HG02571 (cell line): ENCODE measurements at regions not wholly inside any gene's neighbourhood (a gene's known extent, or its start where the extent isn't known, plus 50 kb on each side); places are given as distances from the start of the nearest gene placed in this dataset.

Experiments
- ATAC-seq: cut with Tn5 transposase; IDR thresholded peaks from one replicate; pipeline ENCODE4 v1.9.1; 2021; ENCODE audit warnings: mild to moderate bottlenecking, moderate library complexity; ENCODE audit not compliant: unreplicated experiment

DNA sequence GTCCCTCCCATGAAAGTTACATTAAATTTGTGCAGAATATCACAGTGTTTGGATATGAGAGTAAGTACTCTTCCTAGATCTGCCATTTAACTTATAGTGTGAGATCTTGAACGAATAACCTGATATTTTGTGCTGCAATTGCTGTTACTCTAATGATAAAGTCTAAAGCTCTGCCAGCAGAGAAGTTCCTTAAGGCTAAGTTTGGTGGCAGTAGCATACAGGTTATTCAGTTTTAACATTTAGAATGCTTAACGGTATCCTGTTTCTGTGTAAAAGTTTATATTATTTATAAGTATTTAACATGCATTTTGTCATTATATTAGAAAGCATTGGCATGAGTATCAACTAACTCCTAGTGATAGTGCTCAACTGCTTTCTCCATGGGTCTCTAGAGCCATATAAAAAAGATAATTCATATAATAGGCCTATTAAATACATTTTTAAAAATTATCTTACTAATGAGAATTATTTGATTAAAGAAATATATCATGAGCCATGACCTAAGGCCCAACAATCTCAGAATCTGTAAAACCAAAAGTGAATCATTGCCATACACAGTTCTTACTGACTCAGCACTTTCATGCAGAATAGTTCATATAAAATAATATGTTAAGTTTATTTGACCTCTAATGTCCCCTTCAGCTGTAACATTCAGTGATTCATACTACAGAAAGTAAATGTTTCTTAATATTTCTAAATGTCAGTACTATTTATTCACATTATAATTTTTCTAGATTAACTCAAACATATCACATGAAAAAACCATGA is 1058.6 kb downstream of the TRHDE start:
- ATAC-seq, result no peak

GRCh38 chr12:73341559-73342247 is 1069.5 kb downstream of the TRHDE start:
- ATAC-seq, result no peak

DNA sequence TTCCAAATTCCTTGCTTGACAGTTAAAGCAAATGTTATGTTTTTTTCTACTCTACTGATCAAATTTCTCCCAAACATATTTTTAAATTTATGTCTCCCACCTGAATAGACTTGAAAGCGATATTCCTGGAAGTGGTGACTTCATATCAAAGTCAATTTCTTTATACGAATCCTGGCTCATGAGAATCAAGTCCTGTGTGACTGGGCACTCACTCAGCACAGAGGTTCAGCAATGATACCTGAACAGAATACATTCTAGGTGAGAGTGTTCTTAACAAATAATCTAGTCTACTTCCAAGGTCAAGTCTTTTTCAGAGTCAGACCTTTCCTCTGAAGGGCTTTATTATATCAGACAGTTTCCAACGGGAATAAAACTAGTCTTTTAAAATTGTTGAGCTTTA is 1070.6 kb downstream of the TRHDE start:
- no peak for ATAC-seq

GRCh38 chr12:73352826-73353225 is 1080.7 kb downstream of the TRHDE start:
- ATAC-seq, result no peak

GRCh38 chr12:73361156-73361863 is 1089.1 kb downstream of the TRHDE start:
- no peak for ATAC-seq

DNA sequence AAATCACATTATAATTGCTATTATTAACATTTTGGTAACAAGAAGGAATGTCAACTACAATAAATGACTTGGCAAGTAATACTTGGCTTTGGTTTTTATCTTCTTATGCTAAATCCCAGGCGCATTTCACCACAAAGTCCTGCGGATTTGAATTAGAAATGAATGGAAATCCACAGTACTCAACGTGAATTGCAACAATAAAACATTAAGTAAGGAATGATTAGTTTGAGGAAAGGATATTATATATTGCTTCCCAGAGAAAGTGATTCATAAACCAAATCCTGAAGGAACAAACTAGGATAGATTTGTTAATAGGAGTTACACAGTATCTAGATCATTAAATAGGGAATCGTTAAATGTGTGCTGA is 1089.7 kb downstream of the TRHDE start:
- ATAC-seq, result no peak

DNA sequence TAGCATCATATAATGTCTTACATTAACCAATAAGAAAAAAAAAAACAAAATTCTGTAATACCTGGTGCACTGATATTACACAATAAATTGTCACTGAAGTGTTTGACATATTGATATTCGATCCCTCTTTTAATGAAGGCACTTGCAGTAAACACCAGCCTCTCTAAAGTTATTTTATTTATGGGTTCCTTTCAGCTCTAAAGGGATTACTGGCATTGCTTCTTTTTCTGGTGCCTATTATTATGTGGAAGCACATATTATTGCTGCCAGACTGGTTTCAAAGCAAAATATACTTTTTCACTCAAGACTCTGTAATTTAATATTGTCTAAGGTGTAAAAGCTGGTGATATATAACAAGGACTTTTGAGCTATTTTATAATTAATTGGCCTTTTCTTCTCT is 1090.5 kb downstream of the TRHDE start:
- no peak for ATAC-seq

- ATAC-seq, result no peak
Measured at GRCh38 chr12:73372856-73373255, 1100.7 kb downstream of the TRHDE start.

DNA sequence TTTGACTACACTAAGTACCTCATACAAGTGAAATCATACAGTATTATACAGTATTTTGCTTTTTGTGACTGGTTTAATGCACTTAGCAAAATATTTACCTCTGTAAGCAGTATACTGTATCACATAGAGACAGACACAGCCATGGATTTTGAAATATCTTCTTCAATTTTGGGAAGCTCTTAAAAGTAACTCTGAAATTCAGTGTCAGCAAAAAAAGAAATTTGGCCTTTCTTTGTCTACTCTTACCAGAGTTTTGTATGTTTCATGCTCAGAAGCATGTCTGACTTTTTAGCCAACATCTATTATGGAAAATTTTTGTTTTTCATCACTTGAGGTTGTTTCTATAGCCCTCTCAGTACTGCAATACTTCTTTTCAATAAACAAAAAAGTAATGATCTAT is 1102.2 kb downstream of the TRHDE start:
- no peak for ATAC-seq

DNA sequence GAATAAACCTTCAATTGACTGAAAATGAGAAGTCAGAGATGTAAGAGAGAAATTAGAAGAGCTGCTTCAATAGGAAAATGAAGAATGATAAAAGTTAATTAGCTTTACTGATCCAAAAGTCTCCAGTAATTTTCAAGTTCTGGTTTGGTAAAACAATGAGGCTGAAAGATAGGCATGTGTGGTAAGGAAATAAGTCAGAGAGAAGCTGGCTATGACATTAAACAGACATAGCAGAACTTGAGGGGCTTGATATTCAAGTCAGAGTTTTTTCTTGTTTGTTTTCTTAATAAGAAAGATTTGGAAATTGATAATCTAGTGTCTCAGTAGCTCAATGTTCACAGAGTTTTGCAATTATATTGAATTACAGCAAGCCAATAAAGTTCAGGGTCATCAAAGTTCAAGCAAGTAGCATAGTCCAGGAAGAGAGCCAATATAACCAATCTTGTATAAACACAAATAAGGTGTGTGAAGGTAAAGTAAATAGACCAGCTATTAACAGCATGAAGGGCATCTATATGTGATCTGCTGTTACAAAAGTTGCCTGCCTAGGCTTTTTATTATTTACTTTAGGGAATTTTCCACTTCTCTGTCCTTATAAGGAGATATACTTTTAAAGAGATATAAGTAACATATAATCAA is 1111.5 kb downstream of the TRHDE start:
- ATAC-seq, result no peak

DNA sequence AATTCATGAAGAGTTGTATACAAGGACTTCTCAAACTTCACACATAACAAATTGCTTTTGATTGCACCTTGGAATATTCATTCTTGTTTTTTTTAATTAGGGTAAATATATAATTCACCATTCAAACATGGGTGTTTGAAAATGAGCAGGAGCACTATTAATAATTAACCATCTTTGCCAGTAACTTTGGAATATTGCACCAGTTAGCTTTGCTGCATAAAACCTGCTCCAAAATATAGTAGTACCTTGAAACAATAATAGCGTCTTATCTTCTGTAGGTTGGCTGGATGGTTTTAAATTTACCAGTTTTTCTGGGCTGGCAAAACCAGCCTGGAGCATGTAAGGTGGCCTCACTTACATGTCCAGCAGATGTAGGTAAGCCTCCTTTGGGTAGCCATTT is 1112.4 kb downstream of the TRHDE start:
- no peak for ATAC-seq

DNA sequence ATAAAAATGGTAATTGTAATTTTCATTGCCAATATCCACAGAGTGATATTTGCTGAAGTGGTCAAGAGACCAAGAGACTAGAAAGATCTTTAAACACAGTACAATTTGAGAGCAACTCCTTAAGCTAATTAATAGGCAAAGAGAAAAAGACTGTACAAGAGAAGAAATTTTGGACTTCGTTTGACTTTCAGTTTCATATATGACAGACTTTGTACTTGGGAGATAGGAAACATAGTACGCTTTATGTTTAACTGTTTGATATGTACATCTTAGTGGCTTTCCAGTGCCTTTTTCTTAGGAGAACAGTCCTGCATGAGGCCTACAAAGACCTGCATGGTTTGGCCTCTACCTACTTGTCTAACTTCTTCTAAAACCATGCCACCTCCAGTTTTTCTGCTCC is 1118.1 kb downstream of the TRHDE start:
- ATAC-seq, result no peak

GRCh38 chr12:73413051-73413450 is 1124.6 kb upstream of the ATXN7L3B start:
- no peak for ATAC-seq

DNA sequence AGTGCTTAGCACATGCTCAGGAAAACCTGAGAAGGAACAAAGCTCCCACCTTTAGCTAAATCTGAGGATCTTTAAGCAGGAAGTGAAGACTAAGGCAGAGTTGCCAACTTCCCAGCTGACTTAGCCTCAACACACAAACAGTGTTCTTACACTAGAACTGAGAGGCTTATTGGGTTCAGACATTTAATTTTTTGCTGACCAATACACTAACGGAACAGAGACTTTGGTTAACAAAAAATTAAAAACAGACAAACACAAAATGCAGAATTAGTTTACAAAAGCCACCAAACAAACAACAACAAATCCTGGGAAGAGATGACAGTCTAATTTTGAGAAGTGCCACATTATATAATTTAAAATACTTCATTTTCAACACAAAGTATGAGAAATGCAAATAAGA is 1123.7 kb upstream of the ATXN7L3B start:
- ATAC-seq, result no peak

DNA sequence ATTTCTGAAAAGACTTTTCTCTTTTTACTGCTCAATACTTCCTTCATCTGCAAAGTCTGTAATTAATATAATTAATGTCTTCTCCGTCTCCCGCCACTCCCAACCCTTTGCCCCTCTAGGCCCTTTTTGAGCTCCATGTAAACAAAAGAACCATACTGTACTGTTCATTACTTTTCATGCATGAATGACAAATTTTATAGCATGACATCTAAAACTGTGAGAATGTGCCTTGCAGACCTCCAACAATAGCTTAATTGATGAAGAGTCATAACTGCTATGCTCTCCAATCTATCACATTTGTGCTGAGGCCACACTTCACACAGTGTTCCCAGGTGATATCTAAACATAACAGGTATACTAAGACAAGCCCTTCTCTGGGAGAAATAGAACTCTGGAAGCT is 1122.7 kb upstream of the ATXN7L3B start:
- ATAC-seq, result no peak

GRCh38 chr12:73418541-73418940 is 1119.1 kb upstream of the ATXN7L3B start:
- ATAC-seq, result no peak

DNA sequence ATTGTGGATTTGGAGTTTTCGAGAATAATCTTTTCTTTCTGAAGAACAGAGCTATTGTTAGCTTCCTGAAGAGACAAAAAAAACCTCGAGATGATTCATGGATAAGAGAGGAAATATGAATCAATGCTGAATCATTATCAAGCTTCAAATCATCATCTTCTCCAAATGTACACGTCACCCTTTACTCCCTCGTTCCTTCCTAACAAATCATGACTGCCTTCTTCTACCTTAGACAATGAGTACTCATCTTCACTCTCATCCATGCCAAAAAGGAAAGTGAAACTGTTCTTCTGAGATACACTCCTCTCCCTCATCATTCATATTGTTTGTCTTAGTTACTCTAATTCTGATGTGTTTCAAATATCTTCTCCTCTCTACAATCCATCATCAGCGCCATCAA is 1115.8 kb upstream of the ATXN7L3B start:
- no peak for ATAC-seq

GRCh38 chr12:73424484-73424883 is 1113.2 kb upstream of the ATXN7L3B start:
- no peak for ATAC-seq

DNA sequence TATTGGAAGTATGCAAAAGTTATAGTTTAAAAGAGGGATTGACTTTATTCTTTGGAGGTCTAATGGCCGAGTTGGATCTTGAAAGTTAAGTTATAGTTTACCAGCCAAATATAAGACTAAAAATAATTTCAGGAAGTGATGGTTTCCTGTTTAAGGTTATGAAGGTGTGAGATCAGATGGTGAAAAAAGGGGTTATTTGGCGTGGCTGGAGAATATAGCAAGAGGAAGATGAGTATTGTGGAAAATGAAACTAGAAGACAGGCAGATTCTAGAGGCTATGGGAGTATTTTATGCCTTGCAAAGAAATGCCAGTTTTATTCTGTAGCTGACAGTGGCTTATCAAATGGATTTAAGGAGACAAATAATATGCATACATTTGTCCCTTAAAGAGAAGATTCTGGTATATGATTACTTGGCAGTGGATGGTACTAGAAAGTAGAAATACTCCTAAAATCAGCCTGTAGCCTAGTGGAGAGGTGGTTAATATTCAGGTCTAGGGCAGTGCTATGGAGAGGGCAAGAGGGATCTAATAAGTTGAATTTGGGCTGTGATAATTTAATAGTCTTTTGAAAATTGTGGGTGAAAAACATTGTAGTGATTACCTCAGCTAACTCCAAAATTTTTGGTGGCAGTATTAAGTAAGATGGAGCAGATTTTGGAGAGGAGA is 1091.8 kb upstream of the ATXN7L3B start:
- ATAC-seq, result no peak

DNA sequence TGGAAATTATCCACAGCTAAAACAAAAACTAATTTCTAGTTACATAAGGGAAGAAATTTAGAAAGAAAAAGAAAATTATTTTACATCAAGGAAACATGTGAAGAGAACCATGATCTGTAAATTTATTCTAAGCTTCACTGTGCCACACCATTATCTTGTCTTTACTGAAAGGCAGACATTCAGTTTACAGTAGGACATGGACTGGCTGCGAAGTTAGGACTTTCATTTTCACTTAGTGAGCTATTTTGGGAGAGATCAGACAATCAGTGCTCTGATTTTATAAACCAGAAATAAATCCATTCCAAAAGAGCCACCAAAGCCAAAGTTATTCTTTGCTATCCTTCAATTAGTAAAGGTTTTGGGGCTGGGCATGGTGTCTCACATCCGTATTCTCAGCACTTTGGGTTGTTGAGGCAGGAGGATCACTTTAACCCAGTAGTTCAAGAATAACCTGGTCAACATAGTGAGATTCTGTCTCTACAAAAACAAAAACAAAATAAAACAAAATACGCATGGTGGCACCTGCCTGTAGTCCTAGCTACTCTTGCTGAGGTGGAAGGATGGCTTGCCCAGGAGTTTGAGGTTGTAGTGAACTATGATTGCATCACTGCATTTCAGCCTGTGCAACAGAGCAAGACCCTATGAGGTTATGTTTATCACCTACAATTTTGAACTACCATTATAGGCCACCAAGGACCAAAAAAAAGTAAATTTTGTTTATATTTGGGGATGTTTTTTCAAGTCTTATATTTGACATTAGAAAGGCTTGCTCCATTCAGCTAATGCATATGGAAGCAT is 1084.8 kb upstream of the ATXN7L3B start:
- no peak for ATAC-seq
